HEK293 (cell line): ENCODE measurements at regions not wholly inside any gene's neighbourhood (a gene's known extent, or its start where the extent isn't known, plus 50 kb on each side); places are given as distances from the start of the nearest gene placed in this dataset.

Source experiments
- CTCF ChIA-PET: fragments of 350-600 bp; formaldehyde crosslinking; extraction: SDS; loops from one replicate; lab custom pipeline; 2021; ENCODE audit warnings: antibody characterized with exemption; lab: Yijun Ruan, JAX
- POLR2A ChIA-PET: fragments of 300-600 bp; formaldehyde crosslinking; extraction: SDS; loops from one replicate; lab custom pipeline; 2020; ENCODE audit warnings: antibody characterized with exemption, inconsistent platforms; lab: Yijun Ruan, JAX
- H3K27ac ChIP-seq: fragments of 200-500 bp; sonication (Bioruptor generic); 2 replicates; pipeline ENCODE4 v1.5.1; 2014; ENCODE audit warnings: low read depth, low read length, control low read depth, inconsistent platforms; ENCODE audit errors: extremely low read depth
- H3K36me3 ChIP-seq, 2 experiments: fragments of 200-500 bp in 1 of 2; sonication (Bioruptor generic) in 1 of 2; 1 replicate in 1 of 2; 2 replicates in 1 of 2; pipeline ENCODE4 v1.5.1; 2014 to 2017; ENCODE audit warnings: inconsistent platforms in 2 of 2, low read length in 2 of 2; ENCODE audit not compliant: control insufficient read depth in 2 of 2, insufficient read depth in 1 of 2
- H3K4me1 ChIP-seq: fragments of 200-500 bp; sonication (Bioruptor generic); 2 replicates; pipeline ENCODE4 v1.5.1; 2014; ENCODE audit warnings: mild to moderate bottlenecking, low read length, inconsistent platforms; ENCODE audit not compliant: control insufficient read depth, insufficient read depth
- H3K4me3 ChIP-seq: 2 replicates; pipeline ENCODE4 v1.5.1; 2011; ENCODE audit warnings: low read depth, mild to moderate bottlenecking, control low read depth, low read length, moderate library complexity
- H3K9me3 ChIP-seq: fragments of 200-500 bp; sonication (Bioruptor generic); 2 replicates; pipeline ENCODE4 v1.5.1; 2014; ENCODE audit warnings: low read depth, low read length, inconsistent platforms; ENCODE audit not compliant: control insufficient read depth, insufficient read depth
- GLI4 ChIP-seq: fragments of 450-650 bp; formaldehyde crosslinking; IDR thresholded peaks from 2 replicates; pipeline ENCODE4 v1.5.1; 2016; ENCODE audit warnings: missing biosample characterization, missing genetic modification characterization
- HOXA7 ChIP-seq: sonication (generic); formaldehyde crosslinking; IDR thresholded peaks from 2 replicates; pipeline ENCODE4 v1.8.1; 2022; ENCODE audit warnings: missing genetic modification reagents, borderline replicate concordance
- MZF1 ChIP-seq: fragments of 450-650 bp; formaldehyde crosslinking; IDR thresholded peaks from 2 replicates; pipeline ENCODE4 v1.5.1; 2017; ENCODE audit warnings: missing biosample characterization, missing genetic modification characterization, borderline replicate concordance
- ZBTB20 ChIP-seq: fragments of 450-650 bp; formaldehyde crosslinking; IDR thresholded peaks from 2 replicates; pipeline ENCODE4 v1.5.1; 2016; ENCODE audit warnings: missing biosample characterization, missing genetic modification characterization
- ZFP37 ChIP-seq: fragments of 450-650 bp; formaldehyde crosslinking; IDR thresholded peaks from 2 replicates; pipeline ENCODE4 v1.5.1; 2016; ENCODE audit warnings: missing biosample characterization, missing genetic modification characterization
- ZNF112 ChIP-seq: fragments of 450-650 bp; formaldehyde crosslinking; IDR thresholded peaks from 2 replicates; pipeline ENCODE4 v1.5.0; 2017; ENCODE audit warnings: missing biosample characterization, missing genetic modification characterization
- ZNF214 ChIP-seq: fragments of 450-650 bp; formaldehyde crosslinking; IDR thresholded peaks from 2 replicates; pipeline ENCODE4 v1.5.1; 2017; ENCODE audit warnings: missing biosample characterization, mild to moderate bottlenecking, missing genetic modification characterization, borderline replicate concordance
- ZNF792 ChIP-seq: fragments of 450-650 bp; formaldehyde crosslinking; IDR thresholded peaks from 2 replicates; pipeline ENCODE4 v1.5.1; 2016; ENCODE audit warnings: missing biosample characterization, missing genetic modification characterization
- TF ChIP-seq, protein P1 (sequence below): fragments of 450-650 bp; formaldehyde crosslinking; IDR thresholded peaks from 2 replicates; pipeline ENCODE4; 2016; ENCODE audit warnings: missing biosample characterization, missing genetic modification characterization
- TF ChIP-seq, protein P2 (sequence below): fragments of 450-650 bp; formaldehyde crosslinking; IDR thresholded peaks from 2 replicates; pipeline ENCODE4 v1.5.1; 2017; ENCODE audit warnings: missing biosample characterization, missing genetic modification characterization
- TF ChIP-seq, protein P3 (sequence below): fragments of 450-650 bp; formaldehyde crosslinking; IDR thresholded peaks from 2 replicates; pipeline ENCODE4 v1.5.1; 2017; ENCODE audit warnings: missing biosample characterization, mild to moderate bottlenecking, missing genetic modification characterization, moderate library complexity
- TF ChIP-seq, protein P4 (sequence below): fragments of 450-650 bp; IDR thresholded peaks from 2 replicates; pipeline ENCODE4 v1.5.1; 2018; ENCODE audit warnings: missing biosample characterization, mild to moderate bottlenecking, missing genetic modification characterization
- TF ChIP-seq, protein P5 (sequence below): fragments of 450-650 bp; formaldehyde crosslinking; IDR thresholded peaks from 2 replicates; pipeline ENCODE4 v1.5.1; 2016; ENCODE audit warnings: missing biosample characterization, missing genetic modification characterization
- TF ChIP-seq, protein P6 (sequence below): fragments of 450-650 bp; formaldehyde crosslinking; IDR thresholded peaks from 2 replicates; pipeline ENCODE4 v1.5.1; 2016; ENCODE audit warnings: missing biosample characterization, missing genetic modification characterization

DNA sequence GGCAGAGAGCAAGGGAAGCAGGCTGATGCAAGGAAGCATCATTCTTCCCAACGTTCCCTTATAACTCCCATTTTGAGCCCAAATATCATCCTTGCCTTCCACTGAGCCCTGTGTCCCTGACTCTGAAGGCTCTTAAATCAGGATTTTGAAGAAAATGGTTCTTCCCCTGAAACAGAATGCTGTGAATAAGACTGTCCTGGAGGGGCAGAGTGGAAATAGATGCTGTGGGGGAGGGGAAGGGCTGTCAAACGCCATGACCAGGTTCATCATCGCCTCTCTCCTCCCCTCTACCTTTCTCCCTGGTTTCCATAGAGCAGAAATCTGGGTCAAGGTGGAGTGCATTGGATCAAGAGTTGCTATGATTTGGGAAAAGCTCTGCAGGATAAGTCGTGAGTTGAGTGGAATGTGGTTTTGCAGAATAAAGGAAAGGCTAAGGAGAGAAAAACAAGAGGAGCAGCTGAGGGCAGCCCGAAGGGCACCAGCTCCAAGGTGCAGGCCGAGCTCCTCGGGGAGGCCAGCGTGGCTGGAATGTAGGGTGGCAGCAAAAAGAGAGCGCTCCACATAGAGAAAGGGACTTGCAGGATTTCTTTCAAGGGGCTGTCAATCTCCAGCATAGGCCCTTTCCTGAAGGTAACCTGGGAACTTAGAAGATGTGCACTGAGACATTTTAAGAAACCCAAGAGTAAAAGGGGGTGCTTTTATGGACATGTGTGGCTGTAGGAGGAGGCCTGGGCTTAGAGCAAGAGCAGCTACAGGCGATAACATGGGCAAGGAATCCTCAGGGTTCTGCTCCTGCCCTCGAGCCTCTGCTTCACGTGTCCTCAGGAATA is 120.8 kb upstream of the CDYL start:
- POLR2A ChIA-PET: no interaction called here
- no peak overlapping the region for H3K27ac ChIP-seq
- no peak for TF ChIP-seq ZNF214 (tag by site-specific recombination)
- TF ChIP-seq, protein P1, sequence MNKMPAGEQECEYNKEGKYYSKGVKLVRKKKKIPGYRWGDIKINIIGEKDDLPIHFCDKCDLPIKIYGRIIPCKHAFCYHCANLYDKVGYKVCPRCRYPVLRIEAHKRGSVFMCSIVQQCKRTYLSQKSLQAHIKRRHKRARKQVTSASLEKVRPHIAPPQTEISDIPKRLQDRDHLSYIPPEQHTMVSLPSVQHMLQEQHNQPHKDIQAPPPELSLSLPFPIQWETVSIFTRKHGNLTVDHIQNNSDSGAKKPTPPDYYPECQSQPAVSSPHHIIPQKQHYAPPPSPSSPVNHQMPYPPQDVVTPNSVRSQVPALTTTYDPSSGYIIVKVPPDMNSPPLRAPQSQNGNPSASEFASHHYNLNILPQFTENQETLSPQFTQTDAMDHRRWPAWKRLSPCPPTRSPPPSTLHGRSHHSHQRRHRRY (tag by site-specific recombination): no peak
- TF ChIP-seq ZNF112 (tag by site-specific recombination): no peak
- TF ChIP-seq, protein P2, sequence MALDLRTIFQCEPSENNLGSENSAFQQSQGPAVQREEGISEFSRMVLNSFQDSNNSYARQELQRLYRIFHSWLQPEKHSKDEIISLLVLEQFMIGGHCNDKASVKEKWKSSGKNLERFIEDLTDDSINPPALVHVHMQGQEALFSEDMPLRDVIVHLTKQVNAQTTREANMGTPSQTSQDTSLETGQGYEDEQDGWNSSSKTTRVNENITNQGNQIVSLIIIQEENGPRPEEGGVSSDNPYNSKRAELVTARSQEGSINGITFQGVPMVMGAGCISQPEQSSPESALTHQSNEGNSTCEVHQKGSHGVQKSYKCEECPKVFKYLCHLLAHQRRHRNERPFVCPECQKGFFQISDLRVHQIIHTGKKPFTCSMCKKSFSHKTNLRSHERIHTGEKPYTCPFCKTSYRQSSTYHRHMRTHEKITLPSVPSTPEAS (tag by site-specific recombination): no peak
- TF ChIP-seq ZBTB20: no peak
- TF ChIP-seq, protein P3, sequence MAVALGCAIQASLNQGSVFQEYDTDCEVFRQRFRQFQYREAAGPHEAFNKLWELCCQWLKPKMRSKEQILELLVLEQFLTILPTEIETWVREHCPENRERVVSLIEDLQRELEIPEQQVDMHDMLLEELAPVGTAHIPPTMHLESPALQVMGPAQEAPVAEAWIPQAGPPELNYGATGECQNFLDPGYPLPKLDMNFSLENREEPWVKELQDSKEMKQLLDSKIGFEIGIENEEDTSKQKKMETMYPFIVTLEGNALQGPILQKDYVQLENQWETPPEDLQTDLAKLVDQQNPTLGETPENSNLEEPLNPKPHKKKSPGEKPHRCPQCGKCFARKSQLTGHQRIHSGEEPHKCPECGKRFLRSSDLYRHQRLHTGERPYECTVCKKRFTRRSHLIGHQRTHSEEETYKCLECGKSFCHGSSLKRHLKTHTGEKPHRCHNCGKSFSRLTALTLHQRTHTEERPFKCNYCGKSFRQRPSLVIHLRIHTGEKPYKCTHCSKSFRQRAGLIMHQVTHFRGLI: no peak
- TF ChIP-seq HOXA7: no peak
- no peak for TF ChIP-seq GLI4
- TF ChIP-seq MZF1 (tag by site-specific recombination): no peak
- TF ChIP-seq, protein P4, sequence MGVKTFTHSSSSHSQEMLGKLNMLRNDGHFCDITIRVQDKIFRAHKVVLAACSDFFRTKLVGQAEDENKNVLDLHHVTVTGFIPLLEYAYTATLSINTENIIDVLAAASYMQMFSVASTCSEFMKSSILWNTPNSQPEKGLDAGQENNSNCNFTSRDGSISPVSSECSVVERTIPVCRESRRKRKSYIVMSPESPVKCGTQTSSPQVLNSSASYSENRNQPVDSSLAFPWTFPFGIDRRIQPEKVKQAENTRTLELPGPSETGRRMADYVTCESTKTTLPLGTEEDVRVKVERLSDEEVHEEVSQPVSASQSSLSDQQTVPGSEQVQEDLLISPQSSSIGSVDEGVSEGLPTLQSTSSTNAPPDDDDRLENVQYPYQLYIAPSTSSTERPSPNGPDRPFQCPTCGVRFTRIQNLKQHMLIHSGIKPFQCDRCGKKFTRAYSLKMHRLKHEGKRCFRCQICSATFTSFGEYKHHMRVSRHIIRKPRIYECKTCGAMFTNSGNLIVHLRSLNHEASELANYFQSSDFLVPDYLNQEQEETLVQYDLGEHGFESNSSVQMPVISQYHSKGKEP (tag by site-specific recombination): no peak
- TF ChIP-seq, protein P5, sequence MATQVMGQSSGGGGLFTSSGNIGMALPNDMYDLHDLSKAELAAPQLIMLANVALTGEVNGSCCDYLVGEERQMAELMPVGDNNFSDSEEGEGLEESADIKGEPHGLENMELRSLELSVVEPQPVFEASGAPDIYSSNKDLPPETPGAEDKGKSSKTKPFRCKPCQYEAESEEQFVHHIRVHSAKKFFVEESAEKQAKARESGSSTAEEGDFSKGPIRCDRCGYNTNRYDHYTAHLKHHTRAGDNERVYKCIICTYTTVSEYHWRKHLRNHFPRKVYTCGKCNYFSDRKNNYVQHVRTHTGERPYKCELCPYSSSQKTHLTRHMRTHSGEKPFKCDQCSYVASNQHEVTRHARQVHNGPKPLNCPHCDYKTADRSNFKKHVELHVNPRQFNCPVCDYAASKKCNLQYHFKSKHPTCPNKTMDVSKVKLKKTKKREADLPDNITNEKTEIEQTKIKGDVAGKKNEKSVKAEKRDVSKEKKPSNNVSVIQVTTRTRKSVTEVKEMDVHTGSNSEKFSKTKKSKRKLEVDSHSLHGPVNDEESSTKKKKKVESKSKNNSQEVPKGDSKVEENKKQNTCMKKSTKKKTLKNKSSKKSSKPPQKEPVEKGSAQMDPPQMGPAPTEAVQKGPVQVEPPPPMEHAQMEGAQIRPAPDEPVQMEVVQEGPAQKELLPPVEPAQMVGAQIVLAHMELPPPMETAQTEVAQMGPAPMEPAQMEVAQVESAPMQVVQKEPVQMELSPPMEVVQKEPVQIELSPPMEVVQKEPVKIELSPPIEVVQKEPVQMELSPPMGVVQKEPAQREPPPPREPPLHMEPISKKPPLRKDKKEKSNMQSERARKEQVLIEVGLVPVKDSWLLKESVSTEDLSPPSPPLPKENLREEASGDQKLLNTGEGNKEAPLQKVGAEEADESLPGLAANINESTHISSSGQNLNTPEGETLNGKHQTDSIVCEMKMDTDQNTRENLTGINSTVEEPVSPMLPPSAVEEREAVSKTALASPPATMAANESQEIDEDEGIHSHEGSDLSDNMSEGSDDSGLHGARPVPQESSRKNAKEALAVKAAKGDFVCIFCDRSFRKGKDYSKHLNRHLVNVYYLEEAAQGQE (tag by site-specific recombination): no peak
- no peak for TF ChIP-seq ZNF792 (tag by site-specific recombination)
- TF ChIP-seq, protein P6, sequence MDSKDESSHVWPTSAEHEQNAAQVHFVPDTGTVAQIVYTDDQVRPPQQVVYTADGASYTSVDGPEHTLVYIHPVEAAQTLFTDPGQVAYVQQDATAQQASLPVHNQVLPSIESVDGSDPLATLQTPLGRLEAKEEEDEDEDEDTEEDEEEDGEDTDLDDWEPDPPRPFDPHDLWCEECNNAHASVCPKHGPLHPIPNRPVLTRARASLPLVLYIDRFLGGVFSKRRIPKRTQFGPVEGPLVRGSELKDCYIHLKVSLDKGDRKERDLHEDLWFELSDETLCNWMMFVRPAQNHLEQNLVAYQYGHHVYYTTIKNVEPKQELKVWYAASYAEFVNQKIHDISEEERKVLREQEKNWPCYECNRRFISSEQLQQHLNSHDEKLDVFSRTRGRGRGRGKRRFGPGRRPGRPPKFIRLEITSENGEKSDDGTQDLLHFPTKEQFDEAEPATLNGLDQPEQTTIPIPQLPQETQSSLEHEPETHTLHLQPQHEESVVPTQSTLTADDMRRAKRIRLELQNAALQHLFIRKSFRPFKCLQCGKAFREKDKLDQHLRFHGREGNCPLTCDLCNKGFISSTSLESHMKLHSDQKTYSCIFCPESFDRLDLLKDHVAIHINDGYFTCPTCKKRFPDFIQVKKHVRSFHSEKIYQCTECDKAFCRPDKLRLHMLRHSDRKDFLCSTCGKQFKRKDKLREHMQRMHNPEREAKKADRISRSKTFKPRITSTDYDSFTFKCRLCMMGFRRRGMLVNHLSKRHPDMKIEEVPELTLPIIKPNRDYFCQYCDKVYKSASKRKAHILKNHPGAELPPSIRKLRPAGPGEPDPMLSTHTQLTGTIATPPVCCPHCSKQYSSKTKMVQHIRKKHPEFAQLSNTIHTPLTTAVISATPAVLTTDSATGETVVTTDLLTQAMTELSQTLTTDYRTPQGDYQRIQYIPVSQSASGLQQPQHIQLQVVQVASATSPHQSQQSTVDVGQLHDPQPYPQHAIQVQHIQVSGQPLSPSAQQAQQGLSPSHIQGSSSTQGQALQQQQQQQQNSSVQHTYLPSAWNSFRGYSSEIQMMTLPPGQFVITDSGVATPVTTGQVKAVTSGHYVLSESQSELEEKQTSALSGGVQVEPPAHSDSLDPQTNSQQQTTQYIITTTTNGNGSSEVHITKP (tag by site-specific recombination): no peak
- no peak for TF ChIP-seq ZFP37
- TF ChIP-seq, all 188 proteins: peak for 0
- CTCF ChIA-PET: interaction anchor here (0.6 to 0.7 kb wide), 3 partner anchors 33 to 768 kb away, joined by 3 to 5 read pairs (median 3); no protein-coding TSS in a partner anchor
- Histone ChIP-seq H3K9me3 (no peaks in the 10 kb centered on the region), H3K36me3 (no peaks in the 10 kb centered on the region), H3K4me3 (no peak overlapping the region), H3K4me1 (no peaks in the 10 kb centered on the region)
